ENCODE measurements at regions not wholly inside any gene's neighbourhood (a gene's known extent, or its start where the extent isn't known, plus 50 kb on each side); places are given as distances from the start of the nearest gene placed in this dataset.

- no peak for TF ChIP-seq CTCF (conservative IDR thresholded peaks at IDR 0.05)
- TF ChIP-seq EZH2 (IDR thresholded peaks at IDR 0.05; ENCODE audit: low read depth), result no peak
These were observed 419.1 kb upstream of the LCORL start for GRCh38 chr4:18440527-18441202.

Measured in PC-9 (cell line).